ENCODE measurements at regions not wholly inside any gene's neighbourhood (a gene's known extent, or its start where the extent isn't known, plus 50 kb on each side); places are given as distances from the start of the nearest gene placed in this dataset.

DNA sequence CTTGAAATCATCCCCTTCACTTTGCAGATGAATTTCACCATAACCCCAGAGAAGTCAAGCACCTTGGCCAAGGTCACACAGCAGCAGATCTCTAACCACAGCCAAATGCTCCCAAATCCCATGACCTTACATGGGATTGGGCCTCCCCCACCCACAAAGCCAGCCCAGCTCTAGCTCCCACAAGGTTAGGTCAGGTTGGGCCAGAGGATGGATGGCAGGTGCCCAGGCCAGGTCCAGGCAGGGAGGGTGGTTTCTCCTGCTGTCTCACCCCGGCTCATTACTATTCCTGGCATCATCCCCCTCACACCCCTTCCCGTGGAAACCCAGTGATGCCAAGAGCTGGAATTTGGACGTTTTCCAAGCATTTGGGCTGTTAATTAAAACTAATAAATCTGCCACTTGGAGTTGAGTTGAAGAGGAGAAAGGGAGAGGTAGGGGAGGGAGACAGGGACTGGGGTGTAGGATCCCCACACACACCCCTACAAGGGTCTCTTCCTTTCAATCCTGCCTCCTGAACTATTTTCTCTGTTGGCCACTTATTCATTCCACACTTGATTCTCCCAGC, 181.6 kb downstream of the TMEM132E start:
- no peak for TF ChIP-seq CTCF (IDR thresholded peaks at IDR 0.05)
- no peak for TF ChIP-seq POLR2A (IDR thresholded peaks at IDR 0.05)

All from breast epithelium (tissue), 3 donors.